Mucosa of descending colon (tissue), 3 donors: ENCODE measurements at regions not wholly inside any gene's neighbourhood (a gene's known extent, or its start where the extent isn't known, plus 50 kb on each side); places are given as distances from the start of the nearest gene placed in this dataset.

Source experiments
- ATAC-seq: fragments of 200-7000 bp; cut with Tn5 transposase; one replicate; pipeline ENCODE4 v1.9.1; 2020; ENCODE audit warnings: mild to moderate bottlenecking, moderate library complexity
- DNase-seq, 3 donors: peaks; one replicate each; pipeline ENCODE4 v3.0.0-alpha.2; 2020
- H3K36me3 ChIP-seq: fragments of 200-600 bp; one replicate; pipeline ENCODE4 v1.8.0; 2021; ENCODE audit warnings: low read depth, mild to moderate bottlenecking
- H3K4me1 ChIP-seq: fragments of 200-600 bp; one replicate; pipeline ENCODE4 v1.8.0; 2021; ENCODE audit warnings: low read depth, mild to moderate bottlenecking
- H3K4me3 ChIP-seq: fragments of 200-600 bp; one replicate; pipeline ENCODE4 v1.8.0; 2021; ENCODE audit warnings: mild to moderate bottlenecking
- H3K9me3 ChIP-seq: fragments of 200-600 bp; one replicate; pipeline ENCODE4 v1.8.0; 2021; ENCODE audit warnings: mild to moderate bottlenecking
- CTCF ChIP-seq: fragments of 200-600 bp; IDR thresholded peaks from one replicate; pipeline ENCODE4 v1.8.0; 2022; ENCODE audit warnings: antibody characterized with exemption, mild to moderate bottlenecking
- intact Hi-C, 2 donors: fragments of 100-400 bp; cut with DNase I in 1 of 2; cut with micrococcal nuclease in 1 of 2; formaldehyde crosslinking; loops; one replicate each; pipeline versions ENCODE4 v1.11.0 to v1.11.1; 2022; cut with DNase I, micrococcal nuclease
- donor health status: DM: no; HTN: no; CAD: no; lungs with moderate emphysema.
- donor health status: DM: no; HTN: no; CAD: no.
- donor health status: DM: no; HTN: yes; CAD: no.

GRCh38 chr12:9273276-9273675 is 65.1 kb upstream of the PZP start:
- DNase-seq, result no peak

DNA sequence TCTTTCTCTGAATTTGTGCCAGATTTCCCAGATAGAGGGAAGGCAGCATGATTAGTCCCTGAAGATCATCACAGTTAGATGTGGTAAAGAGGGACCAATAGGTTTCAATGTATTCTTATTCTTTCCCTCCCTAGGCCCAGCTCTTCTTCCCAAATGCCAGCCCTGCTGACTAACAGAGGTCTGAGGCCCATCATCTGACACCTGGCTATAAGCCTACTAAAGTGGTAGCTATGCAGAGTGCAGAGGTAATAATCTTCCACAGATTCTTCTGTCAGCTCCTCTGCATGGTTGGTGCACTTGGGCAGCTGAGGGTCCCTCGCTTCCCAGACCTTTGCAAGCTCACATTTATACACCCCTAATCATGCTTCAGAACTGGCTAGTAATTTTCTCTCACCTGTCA is 63.7 kb upstream of the PZP start:
- no peak for TF ChIP-seq CTCF
- intact Hi-C loops, result no loop called here
- Histone ChIP-seq H3K36me3 (no peaks in the 10 kb centered on the region), H3K4me3 (no peak overlapping the region), H3K9me3 (no peaks in the 10 kb centered on the region), H3K4me1 (no peaks in the 10 kb centered on the region)
- DNase-seq, result no peak
- ATAC-seq, result no peak

More at GRCh38 chr12:9273276-9273675, 65.1 kb upstream of the PZP start:
- Histone ChIP-seq H3K36me3 (no peaks in the 10 kb centered on the region), H3K4me3 (no peak overlapping the region), H3K9me3 (no peaks in the 10 kb centered on the region), H3K4me1 (no peaks in the 10 kb centered on the region)
- TF ChIP-seq CTCF, result no peak
- ATAC-seq, result no peak
- intact Hi-C loops, result no loop called here

DNA sequence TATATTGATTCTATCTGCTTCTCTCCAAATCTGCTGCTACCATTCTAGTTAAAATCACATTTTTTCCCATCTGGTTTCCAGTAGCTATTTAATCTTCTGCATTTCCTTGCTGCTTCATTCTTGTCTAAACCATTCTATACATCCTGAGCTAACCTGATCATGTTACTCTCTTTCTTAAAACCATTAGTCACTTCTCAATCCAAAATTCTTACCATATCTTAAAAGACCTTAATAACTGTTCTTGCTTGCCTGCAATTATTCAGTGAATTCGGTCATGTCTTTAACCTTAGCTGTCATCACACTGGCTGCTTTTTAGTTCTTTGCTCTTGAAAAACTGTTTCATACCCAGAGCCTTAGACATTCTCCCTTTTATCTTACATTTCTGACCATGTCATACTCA is 56.4 kb upstream of the PZP start:
- intact Hi-C loops, result no loop called here

GRCh38 chr12:9260931-9261330 is 52.7 kb upstream of the PZP start:
- intact Hi-C loops, result no loop called here
- TF ChIP-seq CTCF, result no peak
- Histone ChIP-seq H3K36me3 (no peaks in the 10 kb centered on the region), H3K4me3 (no peak overlapping the region), H3K9me3 (no peaks in the 10 kb centered on the region), H3K4me1 (no peaks in the 10 kb centered on the region)
- no peak for DNase-seq
- no peak for ATAC-seq

More for the DNA sequence above, 56.4 kb upstream of the PZP start:
- ATAC-seq (no peak), DNase-seq (no peak)
- H3K36me3 ChIP-seq, result no peaks in the 10 kb centered on the region
- H3K4me3 ChIP-seq, result no peak overlapping the region
- no peaks in the 10 kb centered on the region for H3K4me1 ChIP-seq
- no peak for TF ChIP-seq CTCF
- H3K9me3 ChIP-seq, result no peaks in the 10 kb centered on the region

GRCh38 chr12:9258676-9259075 is 50.5 kb upstream of the PZP start:
- DNase-seq, result no peak
- ATAC-seq, result no peak
- Histone ChIP-seq H3K36me3 (no peaks in the 10 kb centered on the region), H3K4me1 (no peaks in the 10 kb centered on the region), H3K4me3 (no peak overlapping the region), H3K9me3 (no peaks in the 10 kb centered on the region)
- no peak for TF ChIP-seq CTCF
- intact Hi-C loops, result no loop called here
